NCI-H82 treated with DMSO at 0.1 percent for 48 hours (cell line): ENCODE measurements at regions not wholly inside any gene's neighbourhood (a gene's known extent, or its start where the extent isn't known, plus 50 kb on each side); places are given as distances from the start of the nearest gene placed in this dataset.
"Not testable (repeated sequence)": the region's sequence is repeated elsewhere in the genome, so short reads cannot be mapped to it uniquely, and the experiment has no call there.

Experiments
- DNase-seq: peaks from one replicate; lab custom pipeline; 2025; ENCODE audit not compliant: unreplicated experiment; lab: John Stamatoyannopoulos, UW

DNA sequence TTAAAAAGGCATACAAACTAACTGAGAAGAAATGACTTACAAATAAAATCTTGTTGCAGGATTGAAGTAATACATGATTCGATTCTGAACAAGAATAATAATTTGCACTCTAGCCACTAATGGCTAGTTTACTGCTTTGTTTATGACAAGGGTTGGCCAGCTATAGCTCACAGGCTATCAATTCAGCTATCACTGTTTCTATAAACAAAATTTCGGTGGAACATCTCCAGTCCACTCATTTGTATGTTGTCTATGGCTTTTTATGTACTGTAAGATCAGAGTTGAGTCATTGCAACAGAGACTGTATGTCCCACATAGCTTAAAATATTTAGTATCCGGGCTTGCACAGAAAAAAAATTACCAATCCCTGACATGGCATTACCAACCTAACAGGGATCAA, 543.7 kb upstream of the CNTNAP5 start:
- no peak for DNase-seq

DNA sequence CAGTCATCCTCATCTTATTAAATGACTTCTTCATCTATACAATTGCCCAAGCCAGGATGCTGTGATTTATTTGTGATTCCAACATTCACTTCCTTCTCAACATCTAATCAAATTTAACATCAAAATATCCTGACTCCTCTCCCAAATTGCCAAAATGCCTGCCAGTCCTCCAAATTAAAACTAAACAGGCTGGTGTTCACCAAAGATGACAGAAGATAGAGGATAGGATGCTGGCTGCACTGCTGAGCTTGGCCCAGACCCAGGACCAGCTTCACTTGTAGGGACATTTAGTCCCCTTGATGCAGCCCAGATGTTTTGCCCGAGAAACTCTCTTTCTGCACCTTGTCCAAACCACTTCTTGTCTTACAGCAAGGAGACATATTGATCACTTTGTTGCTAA, 540.0 kb upstream of the CNTNAP5 start:
- no peak for DNase-seq

DNA sequence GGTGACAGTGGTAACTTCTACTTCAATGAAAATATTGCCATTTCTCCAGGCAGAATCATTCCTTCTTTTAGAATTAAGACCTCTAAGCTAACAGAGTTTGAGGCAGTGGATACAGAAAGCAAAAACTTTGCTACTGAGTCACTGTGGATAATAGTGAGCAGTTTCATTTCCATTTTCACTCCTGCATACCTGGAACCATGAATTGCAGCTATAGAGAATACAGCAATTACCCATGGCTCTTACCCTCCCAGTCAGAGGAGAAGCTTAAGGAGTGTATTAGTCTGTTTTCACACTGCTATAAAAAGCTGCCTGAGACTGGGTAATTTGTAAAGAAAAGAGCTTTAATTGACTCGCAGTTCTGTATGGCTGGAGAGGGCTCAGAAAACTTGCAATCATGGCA, 531.4 kb upstream of the CNTNAP5 start:
- DNase-seq, result no peak

DNA sequence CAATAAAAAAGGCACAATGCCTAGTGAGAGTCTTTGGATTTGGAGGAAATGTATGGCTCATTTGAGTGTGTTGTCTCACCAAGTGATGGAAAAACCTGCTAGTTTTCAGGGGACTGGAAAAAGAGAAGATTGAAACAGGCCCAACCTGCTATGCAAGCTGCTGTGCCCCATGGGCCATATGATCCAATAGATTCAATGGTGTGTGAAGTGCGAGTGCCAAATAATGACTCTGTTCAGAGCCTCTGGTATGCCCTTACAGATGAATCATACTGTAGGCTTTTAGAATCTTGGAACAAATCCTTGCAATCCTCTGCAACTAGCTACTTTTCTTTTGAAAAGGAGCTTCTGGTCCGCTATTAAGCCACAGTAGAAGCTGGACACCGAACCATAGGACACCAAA, 529.8 kb upstream of the CNTNAP5 start:
- no peak for DNase-seq

DNA sequence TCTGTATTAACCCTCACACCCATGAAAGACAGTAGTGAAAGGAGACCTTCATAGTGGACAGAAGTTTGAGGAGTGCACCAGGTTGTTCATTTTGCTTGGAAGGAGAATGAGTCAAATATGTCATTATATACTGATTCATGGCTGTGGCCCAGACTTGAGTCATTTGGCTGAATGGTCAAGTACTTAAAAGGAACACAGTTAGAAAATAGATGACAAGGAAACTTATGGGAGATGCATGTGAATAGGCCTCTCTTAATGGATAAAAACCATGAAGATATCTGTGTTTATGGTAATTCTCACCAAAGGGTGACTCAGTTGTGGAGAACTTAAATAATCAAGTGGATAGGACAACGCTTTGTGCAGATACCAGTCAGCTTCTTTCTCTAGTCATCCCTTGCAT, 524.7 kb upstream of the CNTNAP5 start:
- no peak for DNase-seq

DNA sequence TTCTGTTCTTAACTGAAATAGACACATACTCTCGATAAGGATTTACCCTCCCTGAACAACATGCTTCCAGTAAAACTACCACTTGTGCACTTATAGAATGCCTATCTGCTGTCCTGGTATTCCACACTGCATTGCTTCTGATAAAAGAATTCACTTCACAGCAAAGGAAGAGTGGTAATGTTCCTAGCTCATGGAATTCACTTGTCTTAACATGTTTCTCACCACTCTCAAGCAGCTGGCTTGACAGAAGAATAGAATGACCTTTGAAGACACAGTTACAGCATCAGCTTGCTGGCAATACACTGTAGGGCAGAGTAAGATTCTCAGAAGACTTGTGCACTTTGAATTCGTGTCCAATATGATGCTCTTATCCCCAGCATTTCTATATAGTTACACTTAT, 524.1 kb upstream of the CNTNAP5 start:
- DNase-seq, result no peak

DNA sequence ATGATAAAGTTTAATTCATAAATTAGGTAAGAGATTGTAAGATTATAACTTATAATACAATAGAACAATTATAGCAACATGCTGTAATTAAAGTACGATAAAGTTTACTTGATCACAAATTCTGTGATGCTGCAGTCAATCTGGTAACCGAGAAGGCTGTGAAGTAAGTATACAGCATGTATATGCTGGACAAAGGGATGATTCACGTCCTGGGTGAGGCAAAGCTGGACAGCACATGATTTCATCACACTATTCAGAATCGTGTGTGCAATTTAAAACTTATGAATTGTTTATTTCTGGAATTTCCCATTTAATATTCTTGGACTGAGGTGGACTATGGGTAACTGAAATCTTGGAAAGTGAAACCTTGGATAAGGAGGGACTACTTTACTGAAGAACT, 522.2 kb upstream of the CNTNAP5 start:
- no peak for DNase-seq

DNA sequence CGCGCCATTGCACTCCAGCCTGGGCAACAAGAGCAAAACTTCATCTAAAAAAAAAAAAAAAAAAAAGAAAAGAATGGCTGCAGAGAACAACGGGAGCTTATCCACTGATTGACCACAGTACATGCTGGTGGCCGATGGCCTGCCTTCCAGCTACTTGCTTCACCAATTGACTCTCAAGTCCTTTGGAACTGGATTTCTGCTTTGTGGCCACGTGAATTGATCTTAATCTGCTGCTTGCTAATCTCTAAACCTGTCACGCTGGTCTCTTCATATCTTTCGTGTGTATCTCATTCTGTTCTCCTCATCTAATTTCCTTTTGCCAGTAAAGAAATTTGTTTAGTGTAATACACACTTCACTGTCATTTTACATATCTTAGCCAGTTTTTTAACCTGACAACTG, 512.5 kb upstream of the CNTNAP5 start:
- DNase-seq, result no peak

DNA sequence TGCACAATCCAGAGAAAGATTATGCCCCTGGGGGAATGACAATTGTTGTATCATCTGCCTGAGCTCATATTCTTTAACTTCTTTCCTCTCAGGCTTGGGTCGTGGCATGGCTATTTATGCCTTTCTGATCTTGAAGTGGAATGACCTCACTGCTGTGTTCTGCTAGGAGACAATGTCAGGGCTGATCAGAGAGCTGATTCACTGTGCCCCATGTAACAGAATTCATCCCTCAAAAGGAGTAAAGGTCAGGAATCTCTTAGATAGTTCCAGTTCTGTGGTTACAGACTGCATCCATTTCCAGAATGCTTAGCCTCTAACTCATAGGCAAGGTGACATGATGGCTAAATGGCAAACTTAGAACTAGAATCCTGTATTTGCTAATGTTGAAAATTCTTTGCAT, 511.7 kb upstream of the CNTNAP5 start:
- DNase-seq, result no peak

DNA sequence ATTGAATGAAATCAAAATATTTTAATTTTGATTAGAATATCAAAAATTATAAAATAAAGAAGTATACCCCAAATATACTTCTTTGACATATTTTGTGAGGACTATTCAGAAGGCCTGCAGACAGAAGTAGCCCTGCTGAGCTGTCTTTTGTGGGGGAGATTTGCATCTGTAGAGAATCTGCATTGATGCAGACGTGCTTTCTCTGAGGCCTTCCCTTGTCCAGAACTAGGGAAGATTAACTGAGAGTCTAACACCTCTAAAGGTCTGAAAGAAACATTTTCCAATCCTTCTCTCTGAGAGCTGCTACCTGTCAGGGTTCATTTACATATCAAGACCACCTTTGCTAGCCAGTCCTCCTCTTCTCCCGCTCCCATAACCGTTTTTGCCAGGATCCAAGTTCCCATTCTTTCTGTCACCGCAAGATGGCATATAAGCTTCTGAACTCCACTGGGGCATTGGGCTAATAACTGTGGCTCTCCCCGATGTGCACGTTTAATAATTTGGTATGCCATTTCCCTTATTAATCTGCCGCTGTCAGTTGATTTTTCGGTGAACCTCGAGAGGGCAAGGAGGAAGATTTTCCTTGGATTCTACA, 510.4 kb upstream of the CNTNAP5 start:
- DNase-seq, result no peak

DNA sequence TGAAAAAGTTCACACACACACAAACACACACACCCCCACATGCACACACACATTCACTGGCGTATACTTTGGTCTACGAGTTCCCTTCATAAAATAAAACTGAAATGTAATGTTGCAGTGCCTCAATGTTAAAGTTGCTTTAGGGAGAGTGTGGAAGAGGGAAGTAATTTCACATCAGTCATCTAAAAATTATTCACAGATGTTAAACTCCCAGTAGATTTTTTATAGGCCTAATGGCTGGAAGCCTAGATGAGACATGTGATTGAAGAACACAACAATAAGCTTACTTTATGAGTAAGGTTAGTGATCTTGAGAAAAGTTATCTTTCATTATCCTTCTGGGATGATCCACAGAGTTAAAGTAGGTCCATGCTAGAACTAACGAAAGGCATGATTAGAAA, 506.7 kb upstream of the CNTNAP5 start:
- no peak for DNase-seq

DNA sequence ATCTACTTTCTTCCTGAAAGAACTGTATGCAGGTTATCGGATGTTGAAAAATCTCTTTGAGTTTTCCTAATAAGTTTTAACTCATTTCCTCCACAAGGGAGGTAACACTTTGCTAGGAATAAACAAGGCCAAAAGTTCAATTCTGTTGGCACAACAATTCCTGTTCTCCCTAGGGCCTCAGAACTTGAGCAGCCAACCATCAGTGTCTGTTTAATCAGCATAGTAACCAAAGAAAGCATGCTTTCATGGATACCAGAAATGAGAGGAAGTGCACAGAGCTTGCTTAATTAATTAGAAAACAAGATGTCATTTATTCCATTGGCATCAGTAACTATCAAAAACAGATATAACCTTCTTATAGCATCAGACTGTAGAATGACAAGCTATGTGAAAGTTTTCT, 503.2 kb upstream of the CNTNAP5 start:
- DNase-seq, result no peak

DNA sequence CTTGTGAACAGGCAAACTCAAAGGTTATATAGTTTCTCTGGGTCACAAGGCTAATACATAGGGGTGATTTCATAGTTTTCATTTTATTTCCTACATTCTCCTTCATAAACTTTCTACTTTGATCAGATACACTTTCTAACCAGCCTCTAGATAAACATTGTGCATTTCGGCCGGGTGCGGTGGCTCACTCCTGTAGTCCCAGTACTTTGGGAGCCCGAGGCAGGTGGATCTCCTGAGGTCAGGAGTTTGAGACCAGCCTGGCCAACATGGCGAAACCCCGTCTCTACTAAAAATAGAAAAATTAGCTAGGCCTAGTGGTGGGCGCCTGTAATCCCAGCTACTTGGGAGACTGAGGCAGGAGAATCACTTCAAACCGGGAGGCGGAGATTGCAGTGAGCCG, 502.6 kb upstream of the CNTNAP5 start:
- DNase-seq, result not testable (repeated sequence)

DNA sequence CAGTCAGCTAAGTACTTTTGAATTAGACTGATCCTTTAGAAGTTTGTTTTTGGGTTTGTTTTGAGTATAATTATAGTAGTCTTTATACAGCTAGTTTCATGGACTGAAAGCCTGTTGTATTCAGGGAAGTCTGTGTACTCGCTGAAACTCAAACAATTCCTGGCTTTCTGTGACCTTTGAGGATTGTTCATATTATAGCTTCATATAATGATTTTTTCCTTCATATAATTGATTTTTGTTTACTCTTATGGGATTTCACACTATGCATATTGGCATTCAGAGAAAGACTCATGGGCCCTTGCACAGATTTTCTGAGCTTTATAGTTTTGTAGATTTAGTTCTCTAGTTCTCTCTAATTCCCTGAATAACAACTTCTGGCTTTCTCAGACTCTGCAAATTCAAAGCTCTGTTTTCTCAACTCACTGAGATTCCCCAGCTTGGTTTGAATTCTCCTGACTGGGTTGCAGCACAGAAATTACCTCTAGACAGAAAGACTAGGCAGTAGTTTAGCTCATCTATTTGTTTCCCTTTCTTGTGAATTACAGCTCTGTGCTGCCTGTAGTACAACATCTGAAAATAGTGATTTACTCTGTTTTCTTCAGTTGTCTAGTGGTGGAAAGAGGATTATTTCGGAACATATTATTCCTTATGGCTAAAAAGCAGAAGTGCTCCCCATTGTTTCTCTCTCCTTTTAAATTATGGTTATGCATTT, 495.9 kb upstream of the CNTNAP5 start:
- no peak for DNase-seq

DNA sequence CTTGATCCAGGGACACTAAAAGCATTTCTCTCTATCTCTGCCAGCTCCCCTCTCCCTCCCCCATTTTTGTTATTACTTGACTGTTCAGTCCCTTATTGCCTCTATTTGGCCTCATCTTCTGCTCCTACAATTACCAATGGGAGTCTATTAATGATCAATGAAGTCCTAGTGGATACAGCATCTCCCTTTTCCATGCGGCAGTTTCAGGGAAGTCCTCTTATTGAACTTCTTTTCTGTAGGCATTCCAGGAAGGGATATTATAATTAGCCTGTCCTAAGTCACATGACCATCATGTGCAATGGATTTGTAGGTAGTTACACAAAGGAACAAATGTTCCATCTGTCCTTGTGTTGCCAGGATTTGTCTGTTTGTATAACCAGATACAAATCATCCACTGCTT, 495.1 kb upstream of the CNTNAP5 start:
- DNase-seq, result no peak

DNA sequence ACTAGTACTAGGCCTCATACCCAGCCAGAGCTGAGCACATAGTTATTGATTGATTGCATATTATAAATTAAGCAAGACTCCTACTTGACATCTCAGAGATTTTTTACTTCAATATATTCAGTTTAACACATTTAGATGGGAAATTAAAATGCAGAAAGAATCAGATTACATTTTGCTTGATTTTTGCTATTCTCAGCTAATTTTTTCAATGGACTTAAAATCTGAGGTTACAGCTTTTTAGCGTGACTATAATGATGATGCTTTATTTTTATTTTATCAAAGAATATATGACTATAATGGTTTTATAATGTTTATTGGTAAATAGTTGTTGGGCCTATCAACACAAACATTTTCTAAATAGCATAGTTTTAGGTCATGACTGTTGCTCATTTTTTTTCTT, 493.0 kb upstream of the CNTNAP5 start:
- no peak for DNase-seq

DNA sequence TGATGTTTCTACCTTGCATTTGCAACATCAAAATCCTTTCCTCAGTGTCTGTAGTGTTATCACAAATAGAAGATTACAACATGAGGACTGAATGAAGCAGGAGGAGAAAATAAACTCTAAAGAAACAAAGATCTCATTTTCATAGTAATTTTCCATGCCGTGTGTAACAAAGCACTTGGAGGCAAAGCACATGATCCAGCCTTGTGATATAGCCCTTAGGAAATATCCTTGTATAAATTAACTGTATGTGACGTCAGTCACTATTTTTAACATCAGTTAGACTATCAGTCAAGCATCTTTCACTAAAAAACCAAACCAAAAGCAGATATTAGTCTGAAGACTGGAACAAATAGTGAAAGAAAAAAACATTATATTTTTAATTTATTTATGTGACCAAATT, 492.1 kb upstream of the CNTNAP5 start:
- DNase-seq, result no peak

DNA sequence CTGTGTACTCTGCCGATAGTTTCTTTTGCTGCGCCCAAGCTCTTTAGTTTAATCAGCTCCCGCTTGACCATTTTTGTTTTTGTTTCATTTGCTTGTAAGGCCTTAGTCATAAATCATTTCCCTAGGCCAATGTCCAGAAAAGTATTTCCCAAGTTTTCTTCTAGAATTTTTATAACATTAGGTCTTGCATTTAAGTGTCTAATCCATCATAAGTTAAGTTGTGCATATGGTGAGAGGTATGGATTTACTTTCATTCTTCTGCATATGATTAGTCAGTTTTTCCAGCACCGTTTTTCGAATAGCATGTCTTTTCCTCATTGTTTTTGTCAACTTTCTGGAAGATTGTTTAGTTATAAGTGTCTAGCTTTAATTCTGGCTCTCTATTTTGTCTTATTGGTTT, 484.8 kb upstream of the CNTNAP5 start:
- DNase-seq, result no peak

DNA sequence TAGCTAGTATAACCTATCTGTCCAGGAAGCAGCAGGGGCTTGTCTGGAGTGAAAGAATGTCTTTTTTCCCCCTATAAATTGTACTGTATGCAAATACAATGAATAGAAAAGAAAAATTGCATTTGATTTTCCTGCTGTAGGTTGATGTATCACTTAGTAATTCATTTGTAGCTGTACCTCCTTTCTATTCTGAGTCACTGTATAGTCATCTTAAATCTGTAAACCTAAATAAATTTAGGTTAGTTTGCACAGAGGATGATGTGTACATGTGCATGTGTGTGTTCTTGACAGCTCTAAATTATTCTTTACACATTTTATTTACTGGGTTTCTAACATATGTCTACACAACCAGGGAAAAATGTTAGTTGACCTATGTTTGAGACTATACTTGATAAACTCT, 478.7 kb upstream of the CNTNAP5 start:
- no peak for DNase-seq

DNA sequence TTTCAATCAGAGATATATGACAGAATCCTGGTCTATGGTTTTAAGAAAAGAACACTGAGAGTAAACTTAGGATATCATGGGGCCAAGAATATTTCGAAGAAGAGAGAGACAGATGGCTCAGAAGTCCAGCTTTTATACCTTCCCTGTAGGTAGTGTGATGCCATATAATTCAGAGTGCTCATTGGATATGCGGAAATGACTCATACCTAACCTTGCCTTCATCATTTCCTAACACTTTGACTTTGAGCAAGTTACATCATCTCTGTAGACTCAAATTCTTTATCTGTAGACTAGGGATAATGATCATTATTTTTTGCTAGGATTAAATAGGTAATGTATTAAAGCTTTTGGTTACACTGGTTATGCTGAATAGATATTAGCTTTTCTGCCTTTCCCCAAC, 461.6 kb upstream of the CNTNAP5 start:
- no peak for DNase-seq

DNA sequence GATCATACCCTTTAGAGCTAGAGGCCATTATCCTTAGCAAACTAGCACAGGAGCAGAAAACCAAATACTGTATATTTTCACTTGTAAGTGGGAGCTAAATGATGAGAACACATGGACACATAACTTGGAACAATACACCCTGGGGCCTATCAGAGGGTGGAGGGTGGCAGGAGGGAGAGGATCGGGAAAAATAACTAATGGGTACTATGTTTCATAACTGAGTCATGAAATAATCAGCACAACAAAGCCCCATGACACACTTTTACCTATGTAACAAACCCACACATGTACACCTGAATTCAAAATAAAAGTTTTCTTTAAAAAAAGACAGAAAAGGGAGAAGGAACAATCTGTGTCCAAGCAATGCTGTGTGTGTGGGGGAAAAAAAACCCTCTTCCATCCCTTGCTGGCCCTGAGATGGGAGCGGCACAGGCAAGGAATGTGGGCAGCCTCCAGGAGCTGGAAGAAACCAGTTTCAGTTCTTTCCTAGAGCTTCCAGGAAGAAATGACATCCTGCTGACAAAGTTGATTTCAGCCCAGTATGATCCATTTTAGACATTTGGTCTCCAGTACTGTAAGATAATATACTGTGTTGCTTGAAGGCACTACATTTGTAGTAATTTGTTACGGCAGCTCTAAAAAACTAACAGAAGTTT, 458.7 kb upstream of the CNTNAP5 start:
- DNase-seq, result no peak

DNA sequence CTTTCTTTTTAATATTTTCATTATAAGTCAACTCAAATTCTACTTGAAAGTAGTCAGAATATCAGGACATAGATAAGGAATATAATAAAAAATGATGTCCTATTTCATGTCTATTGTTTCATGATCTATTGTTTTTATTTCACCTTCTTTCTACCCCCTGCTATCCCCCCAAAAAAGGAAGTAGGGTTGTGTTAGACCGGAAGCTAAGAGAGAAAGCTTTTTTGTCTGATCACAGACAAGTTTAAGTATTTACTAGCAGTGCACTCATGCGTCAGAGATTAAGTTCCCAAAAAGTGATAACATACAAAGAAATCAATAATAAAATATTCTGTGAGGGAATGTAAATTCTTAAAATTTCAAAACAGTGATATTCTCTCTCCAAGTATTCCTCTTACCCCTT, 447.1 kb upstream of the CNTNAP5 start:
- no peak for DNase-seq

DNA sequence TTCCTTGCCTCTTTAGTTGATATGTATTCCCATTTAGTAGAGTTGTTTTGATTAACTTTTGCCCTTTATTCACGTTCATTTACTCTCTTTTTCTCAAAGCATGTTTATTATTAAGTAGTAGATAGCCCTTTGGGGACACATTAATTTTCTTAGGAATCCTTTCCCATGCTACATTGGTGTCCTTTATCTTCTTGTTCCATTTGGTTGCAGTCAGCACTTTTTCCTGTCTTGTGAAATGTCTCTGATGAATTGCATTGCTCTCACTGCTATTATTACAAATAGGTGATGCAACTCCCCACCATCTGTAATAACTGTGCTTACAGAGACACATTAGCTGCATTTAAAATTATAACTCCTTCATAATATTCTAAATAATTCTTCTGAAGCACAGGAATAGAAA, 428.5 kb upstream of the CNTNAP5 start:
- DNase-seq, result no peak
